Body of pancreas (tissue), 4 donors: ENCODE measurements at regions not wholly inside any gene's neighbourhood (a gene's known extent, or its start where the extent isn't known, plus 50 kb on each side); places are given as distances from the start of the nearest gene placed in this dataset.

Experiments
- POLR2A ChIP-seq, 3 donors: fragments of 450-650 bp; IDR thresholded peaks; one replicate each; pipeline ENCODE4 v1.6.1; 2016; ENCODE audit warnings: antibody characterized with exemption in 3 of 3, mild to moderate bottlenecking in 2 of 3
- TF ChIP-seq, protein P1 (sequence below), 7 experiments: fragments of 450-650 bp in 4 of 7; fragments of 200-600 bp in 3 of 7; sonication (generic) in 3 of 7; IDR thresholded peaks; one replicate each; pipeline ENCODE4 v1.5.1; 2016 to 2019; ENCODE audit warnings: antibody characterized with exemption in 7 of 7

DNA sequence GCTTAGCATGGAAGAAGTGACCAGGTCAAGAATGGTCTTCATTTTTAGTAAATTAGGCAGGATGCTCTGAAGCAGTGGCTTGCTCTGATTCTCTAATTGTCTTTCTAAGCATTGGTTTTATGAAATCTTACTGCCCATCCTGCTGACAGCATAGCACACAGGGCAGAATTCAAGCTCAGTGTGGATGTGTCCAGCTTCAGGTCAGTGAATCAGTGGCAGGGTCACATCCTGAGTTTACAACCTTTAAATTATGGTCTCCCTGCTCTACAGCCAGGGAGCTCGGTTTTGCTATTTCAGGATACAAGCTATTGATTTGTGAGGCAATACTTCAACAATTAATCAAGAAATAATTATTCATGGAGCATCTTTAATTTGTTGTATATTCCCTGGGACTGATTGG lies 202.3 kb upstream of the RXFP2 start:
- no peak for TF ChIP-seq POLR2A (IDR thresholded peaks at IDR 0.05)
- TF ChIP-seq, protein P1, sequence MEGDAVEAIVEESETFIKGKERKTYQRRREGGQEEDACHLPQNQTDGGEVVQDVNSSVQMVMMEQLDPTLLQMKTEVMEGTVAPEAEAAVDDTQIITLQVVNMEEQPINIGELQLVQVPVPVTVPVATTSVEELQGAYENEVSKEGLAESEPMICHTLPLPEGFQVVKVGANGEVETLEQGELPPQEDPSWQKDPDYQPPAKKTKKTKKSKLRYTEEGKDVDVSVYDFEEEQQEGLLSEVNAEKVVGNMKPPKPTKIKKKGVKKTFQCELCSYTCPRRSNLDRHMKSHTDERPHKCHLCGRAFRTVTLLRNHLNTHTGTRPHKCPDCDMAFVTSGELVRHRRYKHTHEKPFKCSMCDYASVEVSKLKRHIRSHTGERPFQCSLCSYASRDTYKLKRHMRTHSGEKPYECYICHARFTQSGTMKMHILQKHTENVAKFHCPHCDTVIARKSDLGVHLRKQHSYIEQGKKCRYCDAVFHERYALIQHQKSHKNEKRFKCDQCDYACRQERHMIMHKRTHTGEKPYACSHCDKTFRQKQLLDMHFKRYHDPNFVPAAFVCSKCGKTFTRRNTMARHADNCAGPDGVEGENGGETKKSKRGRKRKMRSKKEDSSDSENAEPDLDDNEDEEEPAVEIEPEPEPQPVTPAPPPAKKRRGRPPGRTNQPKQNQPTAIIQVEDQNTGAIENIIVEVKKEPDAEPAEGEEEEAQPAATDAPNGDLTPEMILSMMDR (IDR thresholded peaks at IDR 0.05), result no peak
